ENCODE measurements at regions not wholly inside any gene's neighbourhood (a gene's known extent, or its start where the extent isn't known, plus 50 kb on each side); places are given as distances from the start of the nearest gene placed in this dataset.

- no peak for TF ChIP-seq CTCF (conservative IDR thresholded peaks at IDR 0.05; ENCODE audit: low read depth, low read length)
- no peak overlapping the region for H3K4me2 ChIP-seq
- no peaks in the 10 kb centered on the region for H3K4me1 ChIP-seq (ENCODE audit: low read depth, poor library complexity, severe bottlenecking)
- no peaks in the 10 kb centered on the region for H4K20me1 ChIP-seq (ENCODE audit: insufficient read depth)
- H3K27me3 ChIP-seq (ENCODE audit: insufficient read depth, low read depth): no peaks in the 10 kb centered on the region
- no peak overlapping the region for H2AFZ ChIP-seq (ENCODE audit: low read depth)
- H3K4me3 ChIP-seq (IDR thresholded peaks at IDR 0.05; ENCODE audit: insufficient read depth, low read depth, low read length): no peak overlapping the region
- H3K79me2 ChIP-seq (ENCODE audit: insufficient read depth, low read depth): no peaks in the 10 kb centered on the region
- no peaks in the 10 kb centered on the region for H3K36me3 ChIP-seq (ENCODE audit: insufficient read depth)
- H3K9ac ChIP-seq: no peak overlapping the region
- H3K27ac ChIP-seq: no peak overlapping the region
Measured at GRCh38 chr14:82445810-82446570, 912.3 kb upstream of the SEL1L start.

DNA sequence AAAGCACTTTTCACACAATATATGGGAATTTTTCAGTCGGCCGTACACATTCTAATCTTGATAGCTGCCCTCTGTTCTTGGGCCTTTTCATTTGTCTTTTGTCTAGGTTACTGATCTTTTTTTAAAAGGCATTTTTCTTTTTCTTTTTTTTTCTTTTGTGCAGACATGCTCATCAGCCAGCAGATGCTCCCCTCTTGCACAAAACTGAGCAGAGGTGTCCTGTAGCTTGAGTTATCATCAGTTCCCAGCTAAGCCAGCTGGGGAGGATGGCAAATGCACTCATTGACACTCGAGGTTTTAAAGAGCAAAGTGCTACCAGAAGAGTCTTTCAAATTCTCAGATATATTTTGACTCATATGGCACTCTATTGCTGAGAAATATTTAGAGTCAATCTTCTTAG lies 913.9 kb upstream of the SEL1L start:
- no peaks in the 10 kb centered on the region for H4K20me1 ChIP-seq (ENCODE audit: insufficient read depth)
- H3K9ac ChIP-seq: no peak overlapping the region
- no peak overlapping the region for H3K27ac ChIP-seq
- no peak overlapping the region for H2AFZ ChIP-seq (ENCODE audit: low read depth)
- H3K4me2 ChIP-seq: no peak overlapping the region
- no peaks in the 10 kb centered on the region for H3K79me2 ChIP-seq (ENCODE audit: insufficient read depth, low read depth)
- no peak overlapping the region for H3K4me3 ChIP-seq (IDR thresholded peaks at IDR 0.05; ENCODE audit: insufficient read depth, low read depth, low read length)
- no peaks in the 10 kb centered on the region for H3K4me1 ChIP-seq (ENCODE audit: low read depth, poor library complexity, severe bottlenecking)
- no peaks in the 10 kb centered on the region for H3K27me3 ChIP-seq (ENCODE audit: insufficient read depth, low read depth)
- no peak for TF ChIP-seq CTCF (conservative IDR thresholded peaks at IDR 0.05; ENCODE audit: low read depth, low read length)
- no peaks in the 10 kb centered on the region for H3K36me3 ChIP-seq (ENCODE audit: insufficient read depth)

GRCh38 chr14:82449926-82450468 lies 916.3 kb upstream of the SEL1L start:
- no peaks in the 10 kb centered on the region for H3K36me3 ChIP-seq (ENCODE audit: insufficient read depth)
- no peak for TF ChIP-seq CTCF (conservative IDR thresholded peaks at IDR 0.05; ENCODE audit: low read depth, low read length)
- H3K79me2 ChIP-seq (ENCODE audit: insufficient read depth, low read depth): no peaks in the 10 kb centered on the region
- no peaks in the 10 kb centered on the region for H3K27me3 ChIP-seq (ENCODE audit: insufficient read depth, low read depth)
- no peak overlapping the region for H3K9ac ChIP-seq
- H3K4me3 ChIP-seq (IDR thresholded peaks at IDR 0.05; ENCODE audit: insufficient read depth, low read depth, low read length): no peak overlapping the region
- no peak overlapping the region for H3K4me2 ChIP-seq
- H3K4me1 ChIP-seq (ENCODE audit: low read depth, poor library complexity, severe bottlenecking): no peaks in the 10 kb centered on the region
- no peaks in the 10 kb centered on the region for H4K20me1 ChIP-seq (ENCODE audit: insufficient read depth)
- no peak overlapping the region for H2AFZ ChIP-seq (ENCODE audit: low read depth)
- H3K27ac ChIP-seq: no peak overlapping the region

- Histone ChIP-seq H3K36me3 (ENCODE audit: insufficient read depth) (no peaks in the 10 kb centered on the region), H3K4me3 (IDR thresholded peaks at IDR 0.05; ENCODE audit: insufficient read depth, low read depth, low read length) (no peak overlapping the region), H3K27me3 (ENCODE audit: insufficient read depth, low read depth) (no peaks in the 10 kb centered on the region), H2AFZ (ENCODE audit: low read depth) (no peak overlapping the region), H3K27ac (no peak overlapping the region), H3K4me2 (no peak overlapping the region), H3K79me2 (ENCODE audit: insufficient read depth, low read depth) (no peaks in the 10 kb centered on the region), H3K4me1 (ENCODE audit: low read depth, poor library complexity, severe bottlenecking) (no peaks in the 10 kb centered on the region), H4K20me1 (ENCODE audit: insufficient read depth) (no peaks in the 10 kb centered on the region), H3K9ac (no peak overlapping the region)
- no peak for TF ChIP-seq CTCF (conservative IDR thresholded peaks at IDR 0.05; ENCODE audit: low read depth, low read length)
Measured at GRCh38 chr14:82451675-82452074, 918.0 kb upstream of the SEL1L start.
